Tibial nerve (tissue), 4 donors: ENCODE measurements at regions not wholly inside any gene's neighbourhood (a gene's known extent, or its start where the extent isn't known, plus 50 kb on each side); places are given as distances from the start of the nearest gene placed in this dataset.
"Not testable (repeated sequence)": the region's sequence is repeated elsewhere in the genome, so short reads cannot be mapped to it uniquely, and the experiment has no call there.

Source experiments
- CTCF ChIP-seq, 5 experiments: fragments of 200-600 bp in 3 of 5; fragments of 450-650 bp in 2 of 5; sonication (generic) in 3 of 5; IDR thresholded peaks; one replicate each; pipeline ENCODE4 v1.5.1; 2016 to 2019; ENCODE audit warnings: antibody characterized with exemption in 5 of 5, mild to moderate bottlenecking in 3 of 5, moderate library complexity in 2 of 5
- EP300 ChIP-seq, 2 donors: sonication (generic); formaldehyde crosslinking; IDR thresholded peaks; one replicate each; pipeline ENCODE4 v1.6.1; 2017; ENCODE audit warnings: antibody characterized with exemption in 2 of 2, mild to moderate bottlenecking in 1 of 2

GRCh38 chr7:66447007-66447406 is 181.7 kb upstream of the KCTD7 start:
- TF ChIP-seq EP300, CTCF (IDR thresholded peaks at IDR 0.05): not testable (repeated sequence)
